GM23338 (cell line): ENCODE measurements at regions not wholly inside any gene's neighbourhood (a gene's known extent, or its start where the extent isn't known, plus 50 kb on each side); places are given as distances from the start of the nearest gene placed in this dataset.
A peak's percentile ranks its signal among the peaks of the same experiment; 100 is the strongest.

Experiments
- ATAC-seq: fragments of 200-7000 bp; cut with Tn5 transposase; 3 replicates; pipeline ENCODE4 v1.9.1; 2020
- DNase-seq: peaks from one replicate; pipeline ENCODE4 v3.0.0-alpha.2; 2015; ENCODE audit warnings: low spot score
- H2AFZ ChIP-seq: fragments of 200-600 bp; sonication (generic); 2 replicates; pipeline ENCODE4 v1.8.0; 2016; ENCODE audit warnings: antibody characterized with exemption, mild to moderate bottlenecking, moderate library complexity
- H3F3A ChIP-seq: fragments of 200-600 bp; sonication (generic); replicated peaks from 2 replicates; pipeline ENCODE4 v1.8.0; 2017; ENCODE audit warnings: antibody characterized with exemption, mixed run types, low read depth
- H3K27ac ChIP-seq: fragments of 200-600 bp; sonication (generic); 2 replicates; pipeline ENCODE4 v1.6.1; 2016; ENCODE audit warnings: low read depth
- H3K27me3 ChIP-seq: fragments of 200-600 bp; sonication (generic); 2 replicates; pipeline ENCODE4 v1.8.0; 2016; ENCODE audit warnings: mild to moderate bottlenecking, mixed run types, moderate library complexity; ENCODE audit not compliant: insufficient read depth
- H3K36me3 ChIP-seq: fragments of 200-600 bp; sonication (generic); 2 replicates; pipeline ENCODE4 v1.8.0; 2016; ENCODE audit warnings: mild to moderate bottlenecking; ENCODE audit not compliant: insufficient read depth
- H3K4me1 ChIP-seq: fragments of 200-600 bp; sonication (generic); 2 replicates; pipeline ENCODE4 v1.8.0; 2016; ENCODE audit warnings: mild to moderate bottlenecking, moderate library complexity; ENCODE audit not compliant: insufficient read depth
- H3K4me2 ChIP-seq: fragments of 200-600 bp; sonication (generic); 2 replicates; pipeline ENCODE4 v1.7.1; 2017; ENCODE audit warnings: mixed run types
- H3K4me3 ChIP-seq: fragments of 200-600 bp; sonication (generic); 2 replicates; pipeline ENCODE4 v1.6.1; 2016; ENCODE audit warnings: mixed run types
- H3K79me2 ChIP-seq: fragments of 200-600 bp; sonication (generic); replicated peaks from 2 replicates; pipeline ENCODE4 v1.8.0; 2017; ENCODE audit warnings: mild to moderate bottlenecking; ENCODE audit not compliant: insufficient read depth
- H3K9me2 ChIP-seq: fragments of 200-600 bp; sonication (generic); 2 replicates; pipeline ENCODE4 v1.8.0; 2017; ENCODE audit not compliant: insufficient read depth
- H4K20me1 ChIP-seq: fragments of 200-600 bp; sonication (generic); replicated peaks from 2 replicates; pipeline ENCODE4 v1.8.0; 2017; ENCODE audit warnings: mild to moderate bottlenecking; ENCODE audit not compliant: insufficient read depth
- H3K27ac Mint-ChIP-seq: 2 replicates; pipeline ENCODE4 v1.8.0; 2020; ENCODE audit warnings: inconsistent platforms, mild to moderate bottlenecking, moderate library complexity, mixed read lengths
- H3K27me3 Mint-ChIP-seq: 3 replicates; pipeline ENCODE4 v1.8.0; 2022; ENCODE audit warnings: low read depth, mild to moderate bottlenecking, moderate library complexity, mixed read lengths, inconsistent platforms; ENCODE audit not compliant: insufficient read depth, poor library complexity
- H3K36me3 Mint-ChIP-seq: 3 replicates; pipeline ENCODE4 v1.8.0; 2021; ENCODE audit warnings: low read depth, mild to moderate bottlenecking, inconsistent platforms, moderate library complexity, mixed read lengths
- H3K4me1 Mint-ChIP-seq: 3 replicates; pipeline ENCODE4 v1.8.0; 2020; ENCODE audit warnings: mild to moderate bottlenecking, inconsistent platforms, mixed read lengths
- H3K4me3 Mint-ChIP-seq: 3 replicates; pipeline ENCODE4 v1.8.0; 2021; ENCODE audit warnings: moderate library complexity, mild to moderate bottlenecking, inconsistent platforms, mixed read lengths
- H3K9me3 Mint-ChIP-seq: 3 replicates; pipeline ENCODE4 v1.8.0; 2020; ENCODE audit warnings: moderate library complexity, mild to moderate bottlenecking, inconsistent platforms, mixed read lengths
- CREB1 ChIP-seq: fragments of 250-450 bp; sonication (Bioruptor Pico); IDR thresholded peaks from 2 replicates; pipeline ENCODE4 v1.5.0; 2020; ENCODE audit warnings: low read depth, mild to moderate bottlenecking, moderate library complexity
- CTCF ChIP-seq, 2 experiments: fragments of 200-600 bp in 1 of 2; sonication (generic) in 1 of 2; conservative IDR thresholded peaks; 2 replicates each; pipeline versions ENCODE4 v1.5.1 to v1.6.1; 2016 to 2017; ENCODE audit warnings: antibody characterized with exemption in 2 of 2, low read depth in 2 of 2, mild to moderate bottlenecking in 2 of 2, moderate library complexity in 1 of 2
- ETS1 ChIP-seq: IDR thresholded peaks from 2 replicates; pipeline ENCODE4 v1.6.1; 2016; ENCODE audit warnings: antibody characterized with exemption
- EZH2 ChIP-seq: fragments of 200-600 bp; sonication (generic); IDR thresholded peaks from one replicate; pipeline ENCODE4 v1.8.0; 2017; ENCODE audit warnings: antibody characterized with exemption, mild to moderate bottlenecking, low read depth; ENCODE audit not compliant: unreplicated experiment
- EZH2phosphoT487 ChIP-seq: fragments of 200-600 bp; sonication (generic); IDR thresholded peaks from one replicate; pipeline ENCODE4 v1.8.1; 2018; ENCODE audit warnings: antibody characterized with exemption; ENCODE audit not compliant: unreplicated experiment
- JUNB ChIP-seq: IDR thresholded peaks from one replicate; pipeline ENCODE4 v1.6.1; 2016; ENCODE audit warnings: antibody characterized with exemption; ENCODE audit not compliant: unreplicated experiment
- NANOG ChIP-seq: IDR thresholded peaks from 2 replicates; pipeline ENCODE4 v1.6.1; 2016; ENCODE audit warnings: antibody characterized with exemption, borderline replicate concordance
- POLR2AphosphoS5 ChIP-seq: IDR thresholded peaks from 2 replicates; pipeline ENCODE4 v1.6.1; 2016; ENCODE audit warnings: antibody characterized with exemption, low read depth
- REST ChIP-seq: IDR thresholded peaks from one replicate; pipeline ENCODE4 v1.6.1; 2018; ENCODE audit warnings: antibody characterized with exemption; ENCODE audit not compliant: unreplicated experiment
- STAT1 ChIP-seq: IDR thresholded peaks from one replicate; pipeline ENCODE4 v1.6.1; 2016; ENCODE audit warnings: antibody characterized with exemption; ENCODE audit not compliant: unreplicated experiment
- ZNF114 ChIP-seq: fragments of 250-450 bp; sonication (Bioruptor Pico); IDR thresholded peaks from 2 replicates; pipeline ENCODE4 v1.5.0; 2020; ENCODE audit warnings: mild to moderate bottlenecking, moderate library complexity
- ZNF331 ChIP-seq: fragments of 250-450 bp; sonication (Bioruptor Pico); IDR thresholded peaks from 2 replicates; pipeline ENCODE4 v1.5.0; 2020; ENCODE audit warnings: low read depth, mild to moderate bottlenecking, moderate library complexity
- ZNF462 ChIP-seq: fragments of 250-450 bp; sonication (Bioruptor Pico); IDR thresholded peaks from 2 replicates; pipeline ENCODE4 v1.5.0; 2020; ENCODE audit warnings: mild to moderate bottlenecking, moderate library complexity

GRCh38 chr7:149625947-149626392 is 128.4 kb upstream of the ZNF746 start:
- ATAC-seq (no peak), DNase-seq (no peak)
- peaks cover 6% of the 10 kb centered on the region for H3K36me3 Mint-ChIP-seq
- Histone ChIP-seq H3K9me2 (no peaks in the 10 kb centered on the region), H3K4me3 (no peak overlapping the region), H3K27ac (no peak overlapping the region), H3K27me3 (no peaks in the 10 kb centered on the region), H3K36me3 (no peaks in the 10 kb centered on the region), H4K20me1 (peaks cover 12% of the 10 kb centered on the region), H3K4me1 (peaks cover 4% of the 10 kb centered on the region; the same call in 1 of the 2 replicates), H3K4me2 (peak overlapping the region; percentile 78; the same call in 1 of the 2 replicates), H2AFZ (no peak overlapping the region; the same call in 1 of the 2 replicates), H3F3A (no peaks in the 10 kb centered on the region), H3K79me2 (peaks cover 24% of the 10 kb centered on the region)
- TF ChIP-seq CTCF (conservative IDR thresholded peaks at IDR 0.05; ENCODE audit: low read depth in 2 of 2) (no peak), STAT1 (no peak), EZH2 (no peak), ETS1 (no peak), ZNF331 (CRISPR knock-in tag) (no peak), ZNF114 (CRISPR knock-in tag) (no peak), EZH2phosphoT487 (no peak), ZNF462 (CRISPR knock-in tag) (no peak), CREB1 (CRISPR knock-in tag) (no peak), REST (no peak), JUNB (no peak), POLR2AphosphoS5 (no peak), NANOG (no peak)
- H3K4me1 Mint-ChIP-seq: peaks cover 12% of the 10 kb centered on the region
- peaks cover 13% of the 10 kb centered on the region for H3K27me3 Mint-ChIP-seq
- H3K9me3 Mint-ChIP-seq: no peaks in the 10 kb centered on the region
- H3K4me3 Mint-ChIP-seq: peak overlapping the region; percentile 84; the same call in 2 of the 3 replicates
- no peak overlapping the region for H3K27ac Mint-ChIP-seq
